ENCODE measurements at regions not wholly inside any gene's neighbourhood (a gene's known extent, or its start where the extent isn't known, plus 50 kb on each side); places are given as distances from the start of the nearest gene placed in this dataset.
"Not testable (repeated sequence)": the region's sequence is repeated elsewhere in the genome, so short reads cannot be mapped to it uniquely, and the experiment has no call there.

DNA sequence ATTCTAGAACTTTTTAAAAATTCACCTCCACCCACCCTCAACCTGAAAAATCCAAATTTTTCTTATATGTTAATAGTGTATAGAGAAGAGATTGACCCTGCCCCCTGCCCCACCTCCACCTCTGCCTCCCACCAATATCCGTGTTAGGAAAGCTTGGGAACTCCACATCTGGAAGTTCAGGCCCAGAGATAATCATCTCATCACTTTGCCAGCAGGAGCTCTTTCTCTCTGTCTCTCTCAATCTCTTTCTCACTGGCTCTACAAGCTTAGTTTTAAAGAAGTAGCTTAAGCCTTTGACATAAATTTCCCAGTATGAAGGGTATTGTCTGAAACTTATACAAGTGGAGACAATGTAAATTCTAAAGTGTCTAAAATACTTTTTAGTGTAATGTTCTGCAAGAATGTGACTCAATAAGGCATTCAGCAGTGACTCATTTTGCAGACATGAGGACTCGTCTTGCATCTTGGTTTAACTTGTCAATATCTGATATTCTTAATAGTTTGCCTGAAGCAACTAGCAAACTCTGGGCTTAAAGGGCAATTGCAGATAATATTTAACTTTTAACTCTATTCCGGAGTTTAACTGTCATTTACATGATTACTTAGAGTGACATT, 299.8 kb upstream of the EPHA3 start:
- peak; percentile 12 for DNase-seq (ENCODE audit: low read depth)

- DNase-seq (ENCODE audit: low read depth): no peak
Observed at GRCh38 chr3:88809993-88810392, 297.4 kb upstream of the EPHA3 start.

DNA sequence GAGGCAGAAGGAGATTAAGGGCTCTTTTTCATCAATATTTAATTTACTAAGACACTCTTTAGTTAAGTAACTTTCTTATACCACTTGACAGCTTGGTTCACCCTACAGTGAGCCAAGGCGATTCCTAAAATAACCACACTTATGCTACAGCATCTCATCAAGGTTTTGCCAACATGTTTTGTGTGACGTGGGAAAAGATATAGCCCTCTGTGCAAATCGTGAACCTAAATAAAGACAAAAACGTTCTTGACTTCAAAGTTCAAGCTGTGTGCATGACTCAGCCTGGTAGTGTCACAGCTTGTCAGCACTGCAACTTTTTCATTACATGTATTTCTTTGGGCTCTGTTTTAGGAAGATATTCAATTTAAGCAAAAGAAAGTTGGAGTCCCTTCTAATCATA, 297.0 kb upstream of the EPHA3 start:
- DNase-seq (ENCODE audit: low read depth): no peak

DNA sequence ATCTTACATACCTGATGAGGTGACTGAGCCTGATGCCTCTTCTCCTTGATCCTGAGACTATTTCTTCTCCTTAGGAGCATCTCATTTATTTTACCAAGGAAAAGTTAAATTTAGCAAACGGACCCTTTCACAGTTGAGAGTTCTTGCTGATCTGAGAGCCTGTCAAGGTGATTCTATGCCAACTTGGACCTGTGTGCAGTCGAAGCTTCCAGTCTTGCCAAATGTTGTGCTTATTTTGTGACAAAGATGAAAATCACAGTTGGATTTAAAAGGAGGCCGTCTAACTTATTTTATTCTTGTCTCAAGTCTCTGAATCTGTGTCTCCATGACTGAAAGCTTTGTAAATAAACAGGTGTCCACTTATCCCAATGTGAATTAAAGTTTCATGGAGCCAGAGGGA, 296.3 kb upstream of the EPHA3 start:
- DNase-seq (ENCODE audit: low read depth): no peak

DNA sequence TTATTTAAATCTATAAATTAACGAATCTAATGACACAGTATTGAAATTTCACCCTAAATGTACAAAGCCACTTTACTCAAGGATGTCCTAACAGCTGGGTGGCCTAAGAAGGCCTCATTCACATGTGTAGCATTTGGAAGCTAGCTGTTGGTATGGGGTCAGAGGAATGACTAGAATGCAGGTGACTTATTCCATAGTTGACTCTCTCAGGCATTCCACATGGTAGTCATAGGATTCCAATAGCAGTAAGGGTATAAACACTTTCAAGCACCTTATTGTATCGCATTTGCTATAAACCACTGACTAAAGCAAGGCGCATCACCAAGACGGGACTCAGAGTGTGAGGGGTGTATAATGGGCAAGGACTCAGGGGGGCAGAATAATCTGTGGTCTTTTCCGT, 294.8 kb upstream of the EPHA3 start:
- DNase-seq (ENCODE audit: low read depth): no peak

DNA sequence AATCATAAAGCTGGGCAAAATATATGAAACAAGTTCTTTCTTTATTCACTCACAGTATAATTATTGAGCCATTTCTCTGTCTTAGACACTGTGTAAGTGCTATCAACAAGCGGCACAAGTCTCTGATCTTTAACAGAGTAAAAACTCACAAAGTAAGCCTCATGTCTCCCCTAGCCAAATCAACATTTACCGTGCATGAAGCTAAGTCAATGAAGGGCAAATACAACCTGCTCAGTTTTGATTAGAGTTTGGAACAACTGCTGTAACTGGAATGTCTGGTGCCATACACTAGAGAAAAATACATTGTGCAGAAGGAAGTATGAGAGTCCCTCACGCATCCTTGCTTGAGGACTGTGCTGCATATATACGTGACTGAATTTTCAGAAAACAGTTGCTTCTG, 291.0 kb upstream of the EPHA3 start:
- DNase-seq (ENCODE audit: low read depth): no peak

DNA sequence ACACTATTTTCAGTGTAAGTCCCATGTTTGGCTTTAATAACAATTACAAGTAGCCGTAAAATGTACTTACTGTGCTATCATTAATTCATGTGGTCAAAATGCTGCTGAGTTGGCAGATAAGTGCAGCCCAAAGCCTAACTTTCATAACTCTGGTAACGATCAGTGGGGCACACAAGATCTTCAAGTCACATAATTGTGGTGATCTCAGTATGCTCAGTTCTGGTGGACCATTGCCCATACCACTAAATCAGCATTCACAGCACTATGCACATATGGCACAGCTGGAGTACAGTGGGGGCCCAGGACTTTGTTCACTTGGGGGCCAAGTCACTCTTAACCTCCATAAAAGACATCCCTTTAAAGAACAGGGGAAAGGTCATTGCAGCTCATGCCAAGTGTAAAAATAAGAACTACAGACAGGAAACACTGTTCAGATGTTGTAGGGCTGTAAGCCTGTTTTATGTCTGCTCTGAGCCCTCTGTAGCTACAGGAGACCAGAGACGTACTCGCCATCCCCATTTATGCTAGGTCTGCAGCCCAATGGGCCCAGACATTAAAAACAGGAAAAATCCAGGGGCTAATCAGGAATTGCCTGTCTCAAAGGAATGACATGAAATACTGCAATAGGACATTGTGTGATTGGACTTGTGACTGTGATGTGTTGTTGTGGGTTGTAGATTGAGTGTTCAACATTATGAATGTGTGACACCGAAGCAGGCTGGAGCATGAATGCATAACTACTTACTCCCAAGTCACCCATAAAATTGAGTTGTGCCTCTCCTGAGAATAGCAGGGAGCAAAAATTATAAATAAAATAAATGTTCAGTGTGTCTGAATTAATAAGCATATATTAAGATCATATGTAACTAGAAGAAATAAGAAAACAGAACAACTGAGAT, 282.5 kb upstream of the EPHA3 start:
- no peak for DNase-seq (ENCODE audit: low read depth)

DNA sequence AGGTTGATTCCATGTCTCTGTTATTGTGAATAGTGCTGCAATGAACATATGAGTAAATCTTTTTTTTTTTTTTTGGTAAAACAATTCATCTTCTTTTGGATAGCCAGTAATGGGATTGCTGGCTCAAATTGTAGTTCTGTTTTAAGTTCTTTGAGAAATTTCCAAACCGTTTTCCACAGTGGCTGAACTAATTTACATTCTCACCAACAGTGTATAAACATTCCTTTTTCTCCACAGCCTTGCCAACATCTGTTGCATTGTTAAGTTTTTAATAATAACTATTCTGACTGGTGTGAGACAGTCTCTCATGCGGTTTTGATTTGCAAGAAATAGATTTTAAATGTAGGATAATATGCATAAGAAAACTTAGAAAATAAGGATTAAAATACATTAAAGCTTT, 279.0 kb upstream of the EPHA3 start:
- DNase-seq (ENCODE audit: low read depth): no peak

GRCh38 chr3:88852606-88853005, 254.8 kb upstream of the EPHA3 start:
- no peak for DNase-seq (ENCODE audit: low read depth)

- DNase-seq (ENCODE audit: low read depth): no peak
Observed at GRCh38 chr3:88863196-88863595, 244.2 kb upstream of the EPHA3 start.

GRCh38 chr3:88876724-88877123, 230.7 kb upstream of the EPHA3 start:
- DNase-seq (ENCODE audit: low read depth): no peak

- no peak for DNase-seq (ENCODE audit: low read depth)
Observed at GRCh38 chr3:88879905-88880304, 227.5 kb upstream of the EPHA3 start.

DNA sequence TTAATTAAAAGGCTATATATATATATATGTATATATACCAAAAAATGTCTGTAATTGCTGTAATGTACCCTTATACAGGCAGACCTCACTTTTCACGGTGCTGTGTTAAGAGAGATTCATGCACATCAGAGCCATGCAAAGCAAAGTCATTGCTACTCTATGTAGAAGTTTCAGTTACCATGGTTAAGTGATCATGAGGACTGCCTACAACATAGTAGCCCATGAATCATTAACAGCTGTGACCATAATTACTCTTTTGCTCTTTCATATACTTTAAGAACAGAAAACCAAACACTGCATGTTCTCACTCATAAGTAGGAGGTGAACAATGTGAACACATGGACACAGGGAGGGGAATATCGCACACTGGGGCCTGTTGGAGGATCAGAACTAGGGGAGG, 225.3 kb upstream of the EPHA3 start:
- DNase-seq (ENCODE audit: low read depth): no peak

DNA sequence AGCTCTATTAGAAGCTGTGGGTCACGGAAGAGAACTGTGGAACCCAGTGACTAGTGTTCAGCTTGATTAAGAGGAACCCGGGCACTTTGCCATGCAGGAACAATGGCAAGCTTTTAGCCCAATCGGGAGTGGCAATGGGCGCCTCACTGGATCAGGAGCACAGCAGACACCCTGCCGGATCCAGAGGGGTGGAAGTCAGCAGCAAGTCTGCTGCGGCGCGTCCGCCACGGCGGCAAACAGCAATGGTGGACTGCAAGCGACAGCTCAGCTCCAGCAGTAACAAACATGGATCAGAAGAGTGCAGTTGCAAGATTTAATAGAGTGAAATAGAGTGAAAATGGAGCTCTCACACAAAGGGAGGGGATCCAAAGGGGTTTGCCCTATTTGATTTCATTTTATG, 220.8 kb upstream of the EPHA3 start:
- DNase-seq (ENCODE audit: low read depth): not testable (repeated sequence)

- no peak for DNase-seq (ENCODE audit: low read depth)
Observed at GRCh38 chr3:88896026-88896425, 211.4 kb upstream of the EPHA3 start.

- no peak for DNase-seq (ENCODE audit: low read depth)
Observed at GRCh38 chr3:88912294-88912877, 195.0 kb upstream of the EPHA3 start.

GRCh38 chr3:88918841-88919240, 188.6 kb upstream of the EPHA3 start:
- DNase-seq (ENCODE audit: low read depth): no peak

DNA sequence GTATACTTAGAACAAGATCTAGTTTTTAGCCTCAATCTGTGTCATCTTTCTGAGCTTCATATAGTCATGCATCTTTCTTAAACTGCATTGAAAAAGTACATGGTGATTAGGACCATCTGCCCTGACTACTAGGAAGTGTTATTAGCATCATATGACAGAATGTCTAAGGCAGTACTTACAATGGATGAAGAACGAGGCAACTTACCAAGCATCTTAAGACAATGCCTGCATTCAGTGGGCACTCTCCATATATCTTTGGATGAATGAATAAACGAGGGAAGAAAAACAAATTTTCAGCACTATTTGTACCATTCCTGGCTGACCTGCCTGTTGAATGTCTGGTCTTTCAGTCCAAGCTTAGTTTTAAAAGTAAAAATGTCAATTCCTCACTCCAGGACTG, 185.4 kb upstream of the EPHA3 start:
- DNase-seq (ENCODE audit: low read depth): no peak

DNA sequence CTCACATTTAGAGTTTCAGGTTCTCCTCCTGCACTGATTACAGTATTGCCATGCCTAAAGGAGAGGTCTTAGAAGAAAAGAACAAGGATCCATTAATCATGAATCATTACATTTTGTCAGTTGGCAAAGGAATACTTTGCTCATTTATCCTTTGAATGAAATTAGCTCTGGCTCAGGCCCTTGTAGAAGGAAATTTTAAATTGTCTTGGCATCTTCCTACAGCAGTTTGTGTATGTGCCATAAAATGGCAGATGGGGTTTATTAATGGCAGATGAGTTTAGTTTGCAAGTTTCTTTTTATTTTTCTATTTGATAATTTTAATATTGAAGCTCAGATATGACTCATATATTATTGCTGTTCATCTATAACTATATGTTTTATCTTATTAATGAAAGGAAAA, 181.2 kb upstream of the EPHA3 start:
- no peak for DNase-seq (ENCODE audit: low read depth)

DNA sequence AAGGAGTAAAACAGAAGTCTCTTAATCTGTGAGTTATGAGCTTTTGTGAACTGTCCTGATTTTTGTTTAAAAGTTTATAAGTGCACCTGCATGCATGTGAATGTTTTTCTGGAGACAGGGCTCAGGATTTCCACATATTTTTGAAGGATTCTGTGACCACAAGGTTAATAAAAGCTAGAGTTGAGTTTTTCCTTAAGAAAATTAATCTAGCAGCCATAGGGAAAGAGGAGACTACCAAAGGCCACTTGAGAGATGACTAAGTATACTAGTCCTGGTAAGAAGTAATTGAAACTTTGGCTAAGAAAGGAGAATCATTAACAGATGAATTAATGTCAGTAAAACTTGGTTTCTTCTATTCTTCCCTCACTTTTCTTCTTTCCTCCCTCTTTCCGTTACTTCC, 176.8 kb upstream of the EPHA3 start:
- no peak for DNase-seq (ENCODE audit: low read depth)

- no peak for DNase-seq (ENCODE audit: low read depth)
Observed at GRCh38 chr3:88936831-88937230, 170.6 kb upstream of the EPHA3 start.

DNA sequence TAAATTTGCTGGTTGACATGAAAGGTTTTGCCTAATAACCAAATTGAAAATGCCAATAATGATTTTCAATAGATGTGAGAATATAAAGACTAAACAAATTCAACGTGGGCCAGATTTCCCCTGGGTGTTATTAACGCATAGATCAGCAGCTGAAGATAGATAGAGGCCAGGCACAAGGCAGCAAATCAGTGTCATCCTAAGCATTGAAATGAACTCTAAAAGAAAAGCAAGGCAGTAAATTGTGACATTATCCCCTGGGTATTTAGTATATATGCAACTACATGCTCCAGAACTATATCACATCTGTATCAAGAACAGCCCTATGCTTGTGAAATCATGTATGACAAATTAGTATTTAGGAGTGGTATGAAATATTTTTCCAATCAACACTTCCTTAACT, 167.1 kb upstream of the EPHA3 start:
- DNase-seq (ENCODE audit: low read depth): no peak

GRCh38 chr3:88947013-88947412, 160.4 kb upstream of the EPHA3 start:
- DNase-seq (ENCODE audit: low read depth): no peak
